HepG2 (cell line): ENCODE measurements at regions not wholly inside any gene's neighbourhood (a gene's known extent, or its start where the extent isn't known, plus 50 kb on each side); places are given as distances from the start of the nearest gene placed in this dataset.

Experiments used
- ATAC-seq: fragments of 200-7000 bp; cut with Tn5 transposase; 3 replicates; pipeline ENCODE4 v1.9.1; 2020; ENCODE audit warnings: mild to moderate bottlenecking, moderate library complexity
- BruUV-seq: library from RNA; stranded (reverse); fragments of 400-500 nt; replicated peaks from 2 replicates; lab custom pipeline; 2021; lab: Mats Ljungman, UMichigan
- CTCF ChIA-PET: fragments of 300-600 bp; formaldehyde crosslinking; extraction: SDS; loops from one replicate; lab custom pipeline; 2021; ENCODE audit warnings: low total read pairs, inconsistent platforms, low intra/inter-chr PET ratio; lab: Yijun Ruan, JAX
- POLR2A ChIA-PET: fragments of 350-600 bp; sonication (Branson Sonifier 250); formaldehyde crosslinking; loops from one replicate; lab custom pipeline; 2020; ENCODE audit warnings: antibody characterized with exemption, inconsistent platforms; lab: Yijun Ruan, JAX
- DNase-seq: peaks from one replicate; pipeline ENCODE4 v3.0.0-alpha.2; 2015; ENCODE audit warnings: low spot score
- FAIRE-seq: peaks from 3 replicates; lab custom pipeline; 2011; peaks lifted over from hg19 to GRCh38; lab: Jason Lieb, UNC
- H2AFZ ChIP-seq: one replicate; pipeline ENCODE4 v1.6.1; 2011; ENCODE audit warnings: low read length, inconsistent platforms
- H3K27ac ChIP-seq: fragments of 300-600 bp; 3 replicates; pipeline ENCODE4 v1.8.0; 2011; ENCODE audit warnings: mixed run types, mild to moderate bottlenecking, mixed read lengths, low read length, inconsistent platforms; ENCODE audit not compliant: insufficient read depth; ENCODE audit errors: extremely low read length
- H3K27me3 ChIP-seq, 2 experiments: fragments of 200-600 bp in 1 of 2; 2 replicates in 1 of 2; 3 replicates in 1 of 2; pipeline versions ENCODE4 v1.6.0 to v1.8.0; 2011; ENCODE audit warnings: low read length in 2 of 2, mild to moderate bottlenecking in 2 of 2, moderate library complexity in 2 of 2, inconsistent platforms in 1 of 2; ENCODE audit not compliant: insufficient read depth in 2 of 2, control insufficient read depth in 1 of 2
- H3K36me3 ChIP-seq, 2 experiments: fragments of 200-600 bp in 1 of 2; replicated peaks in 1 of 2; 2 replicates in 1 of 2; 3 replicates in 1 of 2; pipeline versions ENCODE4 v1.5.1 to v1.8.0; 2011; ENCODE audit warnings: low read length in 2 of 2, inconsistent platforms in 1 of 2; ENCODE audit not compliant: insufficient read depth in 2 of 2, control insufficient read depth in 1 of 2
- H3K4me1 ChIP-seq: 2 replicates; pipeline ENCODE4 v1.5.1; 2012; ENCODE audit warnings: low read length, inconsistent platforms; ENCODE audit not compliant: insufficient read depth
- H3K4me2 ChIP-seq: 2 replicates; pipeline ENCODE4 v1.6.0; 2011; ENCODE audit warnings: low read depth, low read length, inconsistent platforms
- H3K4me3 ChIP-seq, 3 experiments: fragments of 200-600 bp in 1 of 3; sonication (generic), shearing (Covaris generic) in 1 of 3; replicated peaks in 1 of 3; 2 replicates each; pipeline ENCODE4 v1.5.1; 2011 to 2016; ENCODE audit warnings: low read length in 3 of 3, inconsistent platforms in 2 of 3, low read depth in 2 of 3, mild to moderate bottlenecking in 2 of 3, control low read depth in 1 of 3, mixed read lengths in 1 of 3; ENCODE audit not compliant: insufficient read depth in 1 of 3
- H3K79me2 ChIP-seq: one replicate; pipeline ENCODE4 v1.6.1; 2011; ENCODE audit warnings: low read length, inconsistent platforms; ENCODE audit not compliant: insufficient read depth
- H3K9ac ChIP-seq: 2 replicates; pipeline ENCODE4 v1.6.0; 2011; ENCODE audit warnings: mild to moderate bottlenecking, low read depth, low read length, inconsistent platforms; ENCODE audit not compliant: insufficient read depth
- H3K9me3 ChIP-seq: 2 replicates; pipeline ENCODE4 v1.5.1; 2012; ENCODE audit warnings: mild to moderate bottlenecking, low read length
- H4K20me1 ChIP-seq: 2 replicates; pipeline ENCODE4 v1.6.0; 2011; ENCODE audit warnings: inconsistent platforms, mild to moderate bottlenecking, low read length, moderate library complexity; ENCODE audit not compliant: insufficient read depth
- CHD4 ChIP-seq: fragments of 200-600 bp; sonication (generic); IDR thresholded peaks from 2 replicates; pipeline ENCODE4 v1.7.0; 2017; ENCODE audit warnings: mild to moderate bottlenecking, low read length, borderline replicate concordance
- DR1 ChIP-seq: sonication (generic); formaldehyde crosslinking; IDR thresholded peaks from 2 replicates; pipeline ENCODE4 v1.8.0; 2021; ENCODE audit warnings: mild to moderate bottlenecking, missing genetic modification reagents, inconsistent platforms
- GATAD1 ChIP-seq: IDR thresholded peaks from 2 replicates; pipeline ENCODE4 v1.6.1; 2016; ENCODE audit warnings: missing genetic modification reagents, missing compliant biosample characterization
- MAF1 ChIP-seq: sonication (generic); formaldehyde crosslinking; IDR thresholded peaks from 2 replicates; pipeline ENCODE4 v1.5.0; 2020; ENCODE audit warnings: missing genetic modification reagents, borderline replicate concordance
- NFYC ChIP-seq: IDR thresholded peaks from 2 replicates; pipeline ENCODE4 v1.6.1; 2016; ENCODE audit warnings: missing genetic modification reagents, missing compliant biosample characterization
- SMAD1 ChIP-seq: sonication (generic); formaldehyde crosslinking; IDR thresholded peaks from 2 replicates; pipeline ENCODE4 v1.4.0; 2020; ENCODE audit warnings: missing genetic modification reagents, low read depth, mild to moderate bottlenecking, borderline replicate concordance
- SRY ChIP-seq: sonication (generic); formaldehyde crosslinking; IDR thresholded peaks from 2 replicates; pipeline ENCODE4 v1.8.0; 2022; ENCODE audit warnings: mild to moderate bottlenecking, missing genetic modification reagents
- ZNF652 ChIP-seq: IDR thresholded peaks from 2 replicates; pipeline ENCODE4 v1.6.1; 2016; ENCODE audit warnings: low read depth, borderline replicate concordance
- ZNF776 ChIP-seq: sonication (generic); formaldehyde crosslinking; IDR thresholded peaks from 2 replicates; pipeline ENCODE4 v1.4.0; 2020; ENCODE audit warnings: mild to moderate bottlenecking, missing genetic modification reagents
- WGBS: methylation state at CpG from one replicate; pipeline ENCODE4 v1.1.6; 2017; ENCODE audit warnings: low lambda C conversion rate; 5-methylcytosine and 5-hydroxymethylcytosine counted together
- in situ Hi-C: cut with HindIII; loops from 2 replicates; pipeline ENCODE4 v1.10.0; 2017; ENCODE audit warnings: low pct_unique_long_range_greater_than_20kb; ENCODE audit not compliant: extremely low pct_ligation_motif_present
- intact Hi-C: fragments of 100-400 bp; cut with micrococcal nuclease; formaldehyde crosslinking; loops from one replicate; pipeline ENCODE4 v1.10.0; 2022; ENCODE audit not compliant: unreplicated experiment
- TF ChIP-seq, protein P1 (sequence below): sonication (generic); formaldehyde crosslinking; IDR thresholded peaks from 2 replicates; pipeline ENCODE4 v1.5.0; 2020; ENCODE audit warnings: mild to moderate bottlenecking, missing genetic modification reagents

GRCh38 chr20:55597526-55597925 lies 407.8 kb downstream of the CBLN4 start (continued):
- TF ChIP-seq SRY (CRISPR knock-in tag): no peak
- TF ChIP-seq ZNF652: no peak
- TF ChIP-seq, protein P1, sequence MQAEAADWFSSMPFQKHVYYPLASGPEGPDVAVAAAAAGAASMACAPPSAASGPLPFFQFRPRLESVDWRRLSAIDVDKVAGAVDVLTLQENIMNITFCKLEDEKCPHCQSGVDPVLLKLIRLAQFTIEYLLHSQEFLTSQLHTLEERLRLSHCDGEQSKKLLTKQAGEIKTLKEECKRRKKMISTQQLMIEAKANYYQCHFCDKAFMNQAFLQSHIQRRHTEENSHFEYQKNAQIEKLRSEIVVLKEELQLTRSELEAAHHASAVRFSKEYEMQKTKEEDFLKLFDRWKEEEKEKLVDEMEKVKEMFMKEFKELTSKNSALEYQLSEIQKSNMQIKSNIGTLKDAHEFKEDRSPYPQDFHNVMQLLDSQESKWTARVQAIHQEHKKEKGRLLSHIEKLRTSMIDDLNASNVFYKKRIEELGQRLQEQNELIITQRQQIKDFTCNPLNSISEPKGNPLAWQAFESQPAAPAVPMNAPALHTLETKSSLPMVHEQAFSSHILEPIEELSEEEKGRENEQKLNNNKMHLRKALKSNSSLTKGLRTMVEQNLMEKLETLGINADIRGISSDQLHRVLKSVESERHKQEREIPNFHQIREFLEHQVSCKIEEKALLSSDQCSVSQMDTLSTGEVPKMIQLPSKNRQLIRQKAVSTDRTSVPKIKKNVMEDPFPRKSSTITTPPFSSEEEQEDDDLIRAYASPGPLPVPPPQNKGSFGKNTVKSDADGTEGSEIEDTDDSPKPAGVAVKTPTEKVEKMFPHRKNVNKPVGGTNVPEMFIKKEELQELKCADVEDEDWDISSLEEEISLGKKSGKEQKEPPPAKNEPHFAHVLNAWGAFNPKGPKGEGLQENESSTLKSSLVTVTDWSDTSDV (CRISPR knock-in tag): no peak
- no peak for TF ChIP-seq NFYC (CRISPR knock-in tag)
- TF ChIP-seq ZNF776 (CRISPR knock-in tag): no peak
- TF ChIP-seq, all 625 proteins: peak for 0

DNA sequence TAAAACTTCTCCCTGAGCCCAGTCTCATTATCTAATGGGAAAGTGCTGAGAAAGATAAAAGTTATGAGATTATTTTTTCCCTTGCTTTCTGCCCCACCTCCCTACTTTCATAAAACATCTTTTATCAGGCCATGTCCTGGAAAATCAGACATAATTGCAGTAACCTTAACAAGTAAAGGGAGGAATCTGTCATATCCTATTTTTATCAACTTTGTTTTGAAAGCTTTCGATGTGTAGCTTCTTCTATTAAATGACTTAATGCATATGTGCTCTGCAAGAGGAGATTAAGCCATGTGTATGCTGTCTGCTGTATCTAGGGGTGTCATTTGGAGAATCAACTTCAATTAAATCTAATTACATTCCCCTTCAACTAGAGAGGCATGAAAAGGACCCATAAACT lies 408.9 kb downstream of the CBLN4 start:
- POLR2A ChIA-PET: no interaction called here
- no peak for FAIRE-seq

More for the DNA sequence above, 408.9 kb downstream of the CBLN4 start:
- CTCF ChIA-PET: no interaction called here
- no peak overlapping the region for H3K27ac ChIP-seq
- H2AFZ ChIP-seq: no peak overlapping the region
- no peaks in the 10 kb centered on the region for H3K79me2 ChIP-seq
- H3K4me2 ChIP-seq: no peak overlapping the region
- H3K27me3 ChIP-seq: no peaks in the 10 kb centered on the region
- H4K20me1 ChIP-seq: no peaks in the 10 kb centered on the region
- in situ Hi-C loops (no loop called here), intact Hi-C loops (no loop called here)
- no TSS peak for BruUV-seq
- H3K36me3 ChIP-seq: no peaks in the 10 kb centered on the region
- H3K4me1 ChIP-seq: no peaks in the 10 kb centered on the region
- peaks cover 89% of the 10 kb centered on the region for H3K9me3 ChIP-seq
- no peak for DNase-seq
- H3K9ac ChIP-seq: no peak overlapping the region
- ATAC-seq: no peak
- no peak overlapping the region for H3K4me3 ChIP-seq
- no peak for TF ChIP-seq GATAD1 (CRISPR knock-in tag)
- TF ChIP-seq DR1 (CRISPR knock-in tag): no peak
- TF ChIP-seq CHD4: no peak
- no peak for TF ChIP-seq SMAD1 (CRISPR knock-in tag)
- no peak for TF ChIP-seq MAF1 (CRISPR knock-in tag)
- 4% methylated on average over 1 of the region's 1 CpG for WGBS
